Keratinocyte (primary cell): ENCODE measurements at regions not wholly inside any gene's neighbourhood (a gene's known extent, or its start where the extent isn't known, plus 50 kb on each side); places are given as distances from the start of the nearest gene placed in this dataset.

ENCODE experiments used
- CTCF ChIP-seq, 3 experiments: IDR thresholded peaks in 1 of 3; conservative IDR thresholded peaks in 1 of 3; optimal IDR thresholded peaks in 1 of 3; 2 replicates in 2 of 3; 3 replicates in 1 of 3; pipeline versions ENCODE3 to v1.5.1; 2011; ENCODE audit warnings: low read length in 3 of 3, mild to moderate bottlenecking in 3 of 3, moderate library complexity in 2 of 3, control low read depth in 1 of 3, inconsistent platforms in 1 of 3; ENCODE audit not compliant: insufficient read depth in 2 of 3; ENCODE audit errors: extremely low read depth in 1 of 3
- EZH2 ChIP-seq: IDR thresholded peaks from one replicate; pipeline ENCODE4 v1.6.1; 2012; ENCODE audit warnings: inconsistent platforms, mild to moderate bottlenecking, low read length, moderate library complexity

GRCh38 chr17:77619851-77620250 is 338.7 kb upstream of the TNRC6C start:
- TF ChIP-seq CTCF (optimal IDR thresholded peaks at IDR 0.05 in 1 of 3, IDR thresholded peaks at IDR 0.05 in 1 of 3, conservative IDR thresholded peaks at IDR 0.05 in 1 of 3; ENCODE audit: extremely low read depth in 1 of 3, insufficient read depth in 2 of 3, low read length in 3 of 3) (no peak), EZH2 (no peak)
